ENCODE measurements at regions not wholly inside any gene's neighbourhood (a gene's known extent, or its start where the extent isn't known, plus 50 kb on each side); places are given as distances from the start of the nearest gene placed in this dataset.

DNA sequence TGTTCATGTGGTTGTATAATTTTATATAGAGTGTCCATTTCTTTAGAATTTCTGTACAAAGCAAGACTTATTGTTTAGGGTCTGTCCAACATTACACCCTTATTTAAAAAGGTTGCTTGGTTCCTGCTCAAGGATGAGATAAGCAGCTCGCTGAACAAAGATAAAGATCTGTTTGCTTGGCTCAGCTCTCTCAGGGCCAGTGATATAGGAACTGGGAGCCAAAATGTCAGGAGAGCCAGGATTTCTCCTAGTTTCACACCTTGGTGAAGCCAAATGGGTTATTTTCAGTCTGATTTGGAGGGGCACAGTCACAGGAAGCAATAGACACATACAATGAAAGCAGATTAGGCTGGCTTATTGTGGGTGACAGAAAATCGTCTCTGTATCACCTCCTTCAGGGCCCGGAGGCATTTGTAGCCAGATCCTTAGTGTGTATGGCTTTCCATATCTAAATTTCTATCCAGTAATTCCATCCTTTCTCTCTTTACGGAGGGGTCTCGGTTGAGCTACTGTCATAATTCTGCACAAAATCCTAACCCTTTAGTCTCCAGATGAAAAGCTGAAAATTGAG is 396.4 kb downstream of the TMEM232 start:
- TF ChIP-seq, protein P1, sequence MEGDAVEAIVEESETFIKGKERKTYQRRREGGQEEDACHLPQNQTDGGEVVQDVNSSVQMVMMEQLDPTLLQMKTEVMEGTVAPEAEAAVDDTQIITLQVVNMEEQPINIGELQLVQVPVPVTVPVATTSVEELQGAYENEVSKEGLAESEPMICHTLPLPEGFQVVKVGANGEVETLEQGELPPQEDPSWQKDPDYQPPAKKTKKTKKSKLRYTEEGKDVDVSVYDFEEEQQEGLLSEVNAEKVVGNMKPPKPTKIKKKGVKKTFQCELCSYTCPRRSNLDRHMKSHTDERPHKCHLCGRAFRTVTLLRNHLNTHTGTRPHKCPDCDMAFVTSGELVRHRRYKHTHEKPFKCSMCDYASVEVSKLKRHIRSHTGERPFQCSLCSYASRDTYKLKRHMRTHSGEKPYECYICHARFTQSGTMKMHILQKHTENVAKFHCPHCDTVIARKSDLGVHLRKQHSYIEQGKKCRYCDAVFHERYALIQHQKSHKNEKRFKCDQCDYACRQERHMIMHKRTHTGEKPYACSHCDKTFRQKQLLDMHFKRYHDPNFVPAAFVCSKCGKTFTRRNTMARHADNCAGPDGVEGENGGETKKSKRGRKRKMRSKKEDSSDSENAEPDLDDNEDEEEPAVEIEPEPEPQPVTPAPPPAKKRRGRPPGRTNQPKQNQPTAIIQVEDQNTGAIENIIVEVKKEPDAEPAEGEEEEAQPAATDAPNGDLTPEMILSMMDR (IDR thresholded peaks at IDR 0.05): no peak
- no peak for TF ChIP-seq EZH2phosphoT487 (IDR thresholded peaks at IDR 0.05)

Measured in neural progenitor cell (in vitro differentiated cells).